Suprapubic skin (tissue), 4 donors: ENCODE measurements at regions not wholly inside any gene's neighbourhood (a gene's known extent, or its start where the extent isn't known, plus 50 kb on each side); places are given as distances from the start of the nearest gene placed in this dataset.

Source experiments
- EP300 ChIP-seq: sonication (generic); formaldehyde crosslinking; IDR thresholded peaks from one replicate; pipeline ENCODE4 v1.6.1; 2017; ENCODE audit warnings: antibody characterized with exemption
- POLR2A ChIP-seq, 2 donors: fragments of 450-650 bp; IDR thresholded peaks; one replicate each; pipeline ENCODE4 v1.6.1; 2017; ENCODE audit warnings: antibody characterized with exemption in 2 of 2, mild to moderate bottlenecking in 2 of 2, moderate library complexity in 2 of 2
- POLR2AphosphoS5 ChIP-seq, 3 donors: sonication (generic); formaldehyde crosslinking; IDR thresholded peaks; one replicate each; pipeline ENCODE4 v1.6.1; 2017; ENCODE audit warnings: antibody characterized with exemption in 3 of 3
- TF ChIP-seq, protein P1 (sequence below), 2 donors: fragments of 200-600 bp in 1 of 2; fragments of 450-650 bp in 1 of 2; sonication (generic) in 1 of 2; IDR thresholded peaks; one replicate each; pipeline ENCODE4 v1.5.1; 2016 to 2019; ENCODE audit warnings: antibody characterized with exemption in 2 of 2, mild to moderate bottlenecking in 1 of 2, moderate library complexity in 1 of 2

DNA sequence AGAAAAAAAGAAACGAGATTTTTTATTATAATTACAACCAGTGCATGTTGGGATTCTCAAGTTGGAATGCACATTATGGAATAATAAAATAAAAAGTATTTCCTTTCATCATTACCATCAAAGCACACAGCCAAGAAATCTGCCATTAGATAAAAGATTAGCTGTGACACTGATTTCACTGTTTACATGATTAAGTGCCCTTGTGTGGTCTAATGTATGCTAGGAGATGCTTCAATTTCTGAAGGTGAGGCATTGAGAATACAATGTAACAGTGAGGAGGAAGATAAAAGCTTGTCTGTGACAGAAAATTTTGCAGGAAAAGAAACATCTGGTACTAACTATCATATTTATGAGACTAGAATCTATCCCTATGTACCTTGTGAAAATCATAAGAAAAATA is 409.7 kb upstream of the PRMT6 start:
- TF ChIP-seq, protein P1, sequence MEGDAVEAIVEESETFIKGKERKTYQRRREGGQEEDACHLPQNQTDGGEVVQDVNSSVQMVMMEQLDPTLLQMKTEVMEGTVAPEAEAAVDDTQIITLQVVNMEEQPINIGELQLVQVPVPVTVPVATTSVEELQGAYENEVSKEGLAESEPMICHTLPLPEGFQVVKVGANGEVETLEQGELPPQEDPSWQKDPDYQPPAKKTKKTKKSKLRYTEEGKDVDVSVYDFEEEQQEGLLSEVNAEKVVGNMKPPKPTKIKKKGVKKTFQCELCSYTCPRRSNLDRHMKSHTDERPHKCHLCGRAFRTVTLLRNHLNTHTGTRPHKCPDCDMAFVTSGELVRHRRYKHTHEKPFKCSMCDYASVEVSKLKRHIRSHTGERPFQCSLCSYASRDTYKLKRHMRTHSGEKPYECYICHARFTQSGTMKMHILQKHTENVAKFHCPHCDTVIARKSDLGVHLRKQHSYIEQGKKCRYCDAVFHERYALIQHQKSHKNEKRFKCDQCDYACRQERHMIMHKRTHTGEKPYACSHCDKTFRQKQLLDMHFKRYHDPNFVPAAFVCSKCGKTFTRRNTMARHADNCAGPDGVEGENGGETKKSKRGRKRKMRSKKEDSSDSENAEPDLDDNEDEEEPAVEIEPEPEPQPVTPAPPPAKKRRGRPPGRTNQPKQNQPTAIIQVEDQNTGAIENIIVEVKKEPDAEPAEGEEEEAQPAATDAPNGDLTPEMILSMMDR (IDR thresholded peaks at IDR 0.05) = no peak
- TF ChIP-seq POLR2AphosphoS5 (IDR thresholded peaks at IDR 0.05) = no peak
- TF ChIP-seq POLR2A (IDR thresholded peaks at IDR 0.05) = no peak
- TF ChIP-seq EP300 = no peak
